ENCODE measurements at regions not wholly inside any gene's neighbourhood (a gene's known extent, or its start where the extent isn't known, plus 50 kb on each side); places are given as distances from the start of the nearest gene placed in this dataset.

DNA sequence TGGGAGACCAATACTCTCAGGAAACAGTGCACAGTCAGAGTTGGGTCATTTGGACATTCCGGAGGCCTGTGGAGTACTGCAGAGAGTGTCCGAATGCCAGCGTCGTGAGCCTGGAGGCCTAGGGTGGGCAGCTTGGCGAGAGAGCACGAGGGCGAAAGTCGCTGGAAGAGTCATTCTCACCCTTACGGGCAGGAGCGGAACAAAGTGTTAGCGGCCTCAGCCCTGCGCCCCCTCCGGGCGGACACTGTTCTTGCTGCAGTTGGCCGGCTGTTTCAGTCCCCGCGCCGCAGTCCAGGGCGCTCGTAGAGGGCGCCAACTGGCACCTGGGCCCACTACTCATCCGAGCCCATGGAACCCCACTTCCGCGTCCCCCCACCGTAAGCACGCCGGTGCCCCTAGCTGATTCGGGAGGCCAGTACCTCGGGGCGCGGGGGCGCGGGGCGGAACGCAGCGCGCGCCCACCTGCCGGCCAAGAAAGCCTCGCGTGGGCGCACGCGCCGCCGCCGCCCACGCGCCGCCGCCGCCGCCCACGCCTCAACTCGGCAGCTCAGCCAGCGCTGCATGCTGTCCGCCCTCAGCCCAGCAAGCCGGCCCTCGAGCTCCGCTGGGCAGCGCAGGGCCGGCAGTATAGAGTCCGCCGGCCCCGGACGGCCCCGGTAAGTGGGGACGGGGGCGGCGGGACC lies 99.7 kb upstream of the CCL21 start:
- TF ChIP-seq, protein P1, sequence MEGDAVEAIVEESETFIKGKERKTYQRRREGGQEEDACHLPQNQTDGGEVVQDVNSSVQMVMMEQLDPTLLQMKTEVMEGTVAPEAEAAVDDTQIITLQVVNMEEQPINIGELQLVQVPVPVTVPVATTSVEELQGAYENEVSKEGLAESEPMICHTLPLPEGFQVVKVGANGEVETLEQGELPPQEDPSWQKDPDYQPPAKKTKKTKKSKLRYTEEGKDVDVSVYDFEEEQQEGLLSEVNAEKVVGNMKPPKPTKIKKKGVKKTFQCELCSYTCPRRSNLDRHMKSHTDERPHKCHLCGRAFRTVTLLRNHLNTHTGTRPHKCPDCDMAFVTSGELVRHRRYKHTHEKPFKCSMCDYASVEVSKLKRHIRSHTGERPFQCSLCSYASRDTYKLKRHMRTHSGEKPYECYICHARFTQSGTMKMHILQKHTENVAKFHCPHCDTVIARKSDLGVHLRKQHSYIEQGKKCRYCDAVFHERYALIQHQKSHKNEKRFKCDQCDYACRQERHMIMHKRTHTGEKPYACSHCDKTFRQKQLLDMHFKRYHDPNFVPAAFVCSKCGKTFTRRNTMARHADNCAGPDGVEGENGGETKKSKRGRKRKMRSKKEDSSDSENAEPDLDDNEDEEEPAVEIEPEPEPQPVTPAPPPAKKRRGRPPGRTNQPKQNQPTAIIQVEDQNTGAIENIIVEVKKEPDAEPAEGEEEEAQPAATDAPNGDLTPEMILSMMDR (IDR thresholded peaks at IDR 0.05): peak in 1 of 2 donors; percentile 16
- peak in 1 of 4 donors; percentile 10 for DNase-seq
- ATAC-seq: peak; percentile 75
- Histone ChIP-seq H3K4me1 (peaks cover 0 to 5% of the 10 kb centered on the region in 2 donors), H3K27ac (no peak overlapping the region), H3K36me3 (no peaks in the 10 kb centered on the region), H3K9me3 (peaks cover 4 to 13% of the 10 kb centered on the region in 2 donors), H3K4me3 (no peak overlapping the region), H3K27me3 (peaks cover 20 to 45% of the 10 kb centered on the region in 2 donors)
- intact Hi-C loops (cut with DNase I): no loop called here

DNA sequence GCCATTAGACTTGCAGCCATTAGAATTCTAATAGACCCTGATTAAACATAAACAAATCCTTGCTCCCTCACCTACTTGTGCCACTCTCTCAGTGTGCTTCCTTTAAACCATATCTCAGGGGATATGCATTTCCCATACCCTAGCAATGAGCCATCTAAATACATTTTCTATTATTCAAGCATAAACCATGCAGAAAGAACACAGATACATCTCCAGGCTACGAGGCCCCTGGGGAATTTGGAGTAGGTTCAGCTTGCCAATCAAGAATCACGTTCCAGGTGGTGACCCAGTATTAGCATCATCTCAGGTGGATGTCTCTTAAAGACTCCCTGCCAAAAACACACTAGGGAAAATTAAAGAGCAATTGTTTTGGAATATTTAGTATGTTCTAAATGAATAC lies 93.0 kb upstream of the CCL21 start:
- Histone ChIP-seq H3K4me3 (no peak overlapping the region), H3K9me3 (peaks cover 4 to 8% of the 10 kb centered on the region in 2 donors), H3K36me3 (no peaks in the 10 kb centered on the region), H3K4me1 (no peaks in the 10 kb centered on the region), H3K27me3 (peaks cover 4 to 14% of the 10 kb centered on the region in 2 donors), H3K27ac (no peak overlapping the region)
- TF ChIP-seq, protein P1 (IDR thresholded peaks at IDR 0.05): no peak
- ATAC-seq (no peak), DNase-seq (no peak)
- intact Hi-C loops (cut with DNase I): no loop called here

DNA sequence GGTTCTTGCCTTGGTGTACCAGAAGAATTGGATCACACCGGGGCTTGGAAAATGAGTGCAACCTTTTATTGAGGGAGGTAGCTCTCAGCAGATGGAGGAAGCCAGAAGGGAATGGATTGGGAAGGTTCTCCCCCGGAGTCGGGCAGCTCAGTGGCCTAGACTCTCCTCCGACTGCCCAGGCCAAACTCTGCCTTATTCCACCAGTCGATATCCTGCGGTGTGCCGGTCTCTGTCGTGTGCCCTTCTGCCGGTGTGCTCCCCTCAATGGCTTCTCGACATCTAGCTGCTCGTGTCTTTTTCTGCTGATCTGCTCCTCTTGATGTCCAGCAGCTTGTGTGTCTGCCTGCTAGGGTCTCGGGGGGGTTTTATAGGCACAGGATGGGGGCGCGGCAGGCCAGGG lies 87.4 kb upstream of the CCL21 start:
- Histone ChIP-seq H3K36me3 (no peaks in the 10 kb centered on the region), H3K27ac (no peak overlapping the region), H3K9me3 (no peaks in the 10 kb centered on the region), H3K4me1 (no peaks in the 10 kb centered on the region), H3K27me3 (peaks cover 0 to 23% of the 10 kb centered on the region in 2 donors), H3K4me3 (no peak overlapping the region)
- ATAC-seq (no peak), DNase-seq (no peak)
- intact Hi-C loops (cut with DNase I): no loop called here
- TF ChIP-seq, protein P1 (IDR thresholded peaks at IDR 0.05): no peak

DNA sequence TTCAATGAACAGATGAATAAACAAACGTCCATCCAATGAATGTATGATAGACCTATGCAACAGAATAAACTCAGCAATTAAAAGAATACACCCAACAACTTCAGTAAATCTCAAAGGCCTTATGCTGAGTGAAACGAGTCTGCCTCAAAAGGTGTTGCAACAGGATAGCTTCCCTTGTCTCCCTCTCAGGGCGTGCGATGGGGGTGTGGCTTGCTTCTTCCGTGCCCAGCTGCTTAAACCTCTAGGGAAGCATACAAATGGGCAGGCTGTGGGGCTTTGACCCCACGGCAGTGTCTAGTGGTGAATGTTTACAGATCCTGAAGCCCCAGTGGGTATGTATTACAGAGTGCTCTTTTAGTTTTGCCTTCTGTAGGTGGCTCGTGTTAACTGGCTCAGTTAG lies 87.0 kb upstream of the CCL21 start:
- Histone ChIP-seq H3K9me3 (no peaks in the 10 kb centered on the region), H3K27me3 (peaks cover 0 to 27% of the 10 kb centered on the region in 2 donors), H3K27ac (no peak overlapping the region), H3K36me3 (no peaks in the 10 kb centered on the region), H3K4me3 (no peak overlapping the region), H3K4me1 (no peaks in the 10 kb centered on the region)
- intact Hi-C loops (cut with DNase I): no loop called here
- DNase-seq (no peak), ATAC-seq (no peak)
- TF ChIP-seq, protein P1 (IDR thresholded peaks at IDR 0.05): no peak

DNA sequence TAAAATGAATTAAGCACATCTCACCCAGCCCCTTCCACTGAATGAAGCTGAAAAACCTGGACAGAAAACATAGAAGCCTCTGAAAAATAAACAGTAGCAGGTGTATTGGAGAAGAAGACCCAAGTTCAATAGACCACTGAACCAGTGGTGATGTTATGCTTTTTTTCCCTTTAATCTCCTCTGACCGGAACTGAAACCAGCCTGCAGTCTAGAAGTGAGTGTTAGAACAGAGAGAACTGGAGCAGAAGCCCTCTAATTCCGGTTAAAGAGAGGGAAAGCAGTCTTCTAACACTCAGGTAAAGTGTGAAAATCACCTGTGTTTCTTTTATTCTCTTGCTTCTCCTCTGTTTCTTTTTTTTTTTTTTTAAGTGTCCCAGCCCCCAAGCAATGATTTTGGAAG lies 83.5 kb upstream of the CCL21 start:
- H3K4me1 ChIP-seq: no peaks in the 10 kb centered on the region
- no peaks in the 10 kb centered on the region for H3K36me3 ChIP-seq
- DNase-seq (no peak), ATAC-seq (no peak)
- TF ChIP-seq, protein P1 (IDR thresholded peaks at IDR 0.05): no peak
- no peak overlapping the region for H3K4me3 ChIP-seq
- H3K9me3 ChIP-seq: no peaks in the 10 kb centered on the region
- H3K27me3 ChIP-seq: peaks cover 0 to 23% of the 10 kb centered on the region in 2 donors
- H3K27ac ChIP-seq: no peak overlapping the region
- intact Hi-C loops (cut with DNase I): no loop called here

Measured in left lung (tissue), 4 donors.